SH-SY5Y (cell line): ENCODE measurements at regions not wholly inside any gene's neighbourhood (a gene's known extent, or its start where the extent isn't known, plus 50 kb on each side); places are given as distances from the start of the nearest gene placed in this dataset.

ENCODE experiments used
- GATA2 ChIP-seq: IDR thresholded peaks from 2 replicates; pipeline ENCODE4 v1.6.1; 2011; ENCODE audit warnings: mild to moderate bottlenecking, low read depth, low read length
- GATA3 ChIP-seq: IDR thresholded peaks from 2 replicates; pipeline ENCODE4 v1.6.1; 2011; ENCODE audit warnings: low read depth, mild to moderate bottlenecking, low read length, moderate library complexity

GRCh38 chr12:74241341-74241740, 296.3 kb upstream of the ATXN7L3B start:
- TF ChIP-seq GATA2 (no peak), GATA3 (no peak)
